ENCODE measurements at regions not wholly inside any gene's neighbourhood (a gene's known extent, or its start where the extent isn't known, plus 50 kb on each side); places are given as distances from the start of the nearest gene placed in this dataset.
"Not testable (repeated sequence)": the region's sequence is repeated elsewhere in the genome, so short reads cannot be mapped to it uniquely, and the experiment has no call there.

DNA sequence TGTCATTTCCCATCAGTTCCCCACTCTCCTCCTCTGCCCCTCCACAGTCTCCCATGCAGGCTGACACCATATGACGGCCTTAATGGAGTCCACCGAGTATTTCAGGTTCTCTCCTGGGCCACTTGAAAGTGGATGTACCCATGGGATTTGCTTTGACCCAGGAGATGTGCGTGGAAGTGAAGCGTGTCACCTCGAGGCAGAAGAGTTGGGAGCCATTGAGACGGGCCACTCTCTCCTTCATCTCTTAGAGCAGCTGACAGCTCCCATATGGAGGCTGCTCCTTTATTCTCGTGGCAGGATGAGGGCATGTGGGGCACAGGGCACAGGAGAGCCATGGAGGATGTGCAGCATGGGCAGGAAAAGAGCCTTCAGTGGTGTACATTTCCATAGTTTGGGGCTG is 144.7 kb upstream of the CRYM start:
- not testable (repeated sequence) for DNase-seq

DNA sequence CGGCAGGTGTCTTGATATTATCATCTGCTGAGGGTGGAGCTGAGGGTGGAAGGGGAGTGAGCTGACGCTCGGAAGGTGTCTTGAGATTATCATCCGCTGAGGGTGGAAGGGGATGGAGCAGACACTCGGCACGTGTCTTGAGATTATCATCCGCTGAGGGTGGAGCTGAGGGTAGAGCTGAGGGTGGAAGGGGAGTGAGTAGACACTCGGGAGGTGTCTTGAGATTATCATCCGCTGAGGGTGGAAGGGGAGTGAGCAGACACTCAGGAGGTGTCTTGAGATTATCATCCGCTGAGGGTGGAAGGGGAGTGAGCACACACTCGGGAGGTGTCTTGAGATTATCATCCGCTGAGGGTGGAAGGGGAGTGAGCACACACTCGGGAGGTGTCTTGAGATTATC is 126.6 kb upstream of the CRYM start:
- not testable (repeated sequence) for DNase-seq

DNA sequence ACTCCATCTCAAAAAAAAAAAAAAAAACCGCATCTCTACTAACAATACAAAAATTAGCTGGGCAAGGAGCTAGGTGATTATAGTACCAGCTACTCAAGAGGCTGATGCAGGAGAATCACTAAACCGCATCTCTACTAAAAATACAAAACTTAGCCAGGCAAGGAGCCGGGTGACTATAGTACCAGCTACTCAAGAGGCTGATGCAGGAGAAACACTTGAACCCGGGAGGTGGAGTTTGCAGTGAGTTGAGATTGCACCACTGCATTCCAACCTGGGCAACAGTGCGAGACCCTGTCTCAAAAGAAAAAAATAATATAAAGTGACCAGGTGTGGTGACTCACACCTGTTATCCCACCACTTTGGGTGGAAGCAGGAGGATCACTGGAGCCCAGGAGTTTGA is 119.8 kb upstream of the CRYM start:
- not testable (repeated sequence) for DNase-seq

DNA sequence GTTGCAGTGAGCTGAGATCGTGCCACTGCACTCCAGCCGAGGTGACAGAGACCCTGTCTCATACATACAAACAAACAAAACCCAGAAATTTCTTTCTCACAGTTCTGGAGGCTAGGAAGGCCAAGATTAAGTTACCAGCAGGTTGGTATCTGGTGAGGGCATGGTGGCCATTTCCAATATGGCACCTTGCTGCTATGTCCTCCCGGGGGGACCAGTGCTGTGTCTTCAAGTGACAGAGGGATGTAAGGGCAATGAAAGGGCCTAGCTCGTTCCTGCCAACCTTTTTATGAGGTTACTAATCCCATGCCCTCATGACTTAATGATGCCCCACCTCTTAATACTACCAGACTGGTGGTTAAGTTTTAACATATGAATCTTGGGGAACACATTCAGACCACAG is 118.5 kb upstream of the CRYM start:
- DNase-seq, result not testable (repeated sequence)

DNA sequence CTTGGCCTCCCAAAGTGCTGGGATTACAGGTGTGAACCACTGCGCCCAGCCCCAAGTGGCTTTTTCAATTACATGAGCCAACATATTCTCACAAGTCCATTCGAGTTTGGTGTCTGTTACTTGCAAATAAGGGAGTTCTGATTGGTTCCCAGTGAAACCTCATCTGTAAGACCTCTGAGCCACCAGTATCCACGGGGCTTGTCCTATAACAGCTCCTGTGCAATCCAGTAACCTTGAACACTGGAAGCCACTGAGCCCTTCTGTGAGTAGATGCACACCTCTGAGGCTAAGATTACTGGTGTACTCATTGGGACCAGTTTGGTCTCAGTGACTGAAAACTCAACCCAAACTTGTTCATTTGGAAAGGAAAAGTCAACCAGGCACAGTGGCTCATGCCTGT is 112.5 kb upstream of the CRYM start:
- not testable (repeated sequence) for DNase-seq

DNA sequence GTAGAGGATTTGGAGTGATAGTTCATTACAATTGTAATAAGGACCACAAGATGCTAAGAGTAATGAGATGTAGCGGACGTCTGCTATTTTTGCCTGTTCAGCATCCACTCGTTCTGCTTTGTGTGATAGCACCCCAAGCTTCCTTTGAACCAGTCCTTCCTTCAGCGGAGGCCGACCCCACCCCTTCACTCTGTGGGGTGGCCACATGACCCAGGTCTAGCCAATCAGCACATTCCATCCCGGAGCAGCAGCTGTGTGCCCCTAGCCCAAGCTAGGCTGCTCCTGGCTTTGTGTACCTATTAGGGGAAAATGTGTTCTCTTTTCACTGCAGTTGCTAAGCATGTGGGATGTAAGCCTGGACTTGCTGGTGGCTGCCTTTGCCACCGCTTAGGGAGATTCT is 111.8 kb upstream of the CRYM start:
- DNase-seq, result not testable (repeated sequence)

DNA sequence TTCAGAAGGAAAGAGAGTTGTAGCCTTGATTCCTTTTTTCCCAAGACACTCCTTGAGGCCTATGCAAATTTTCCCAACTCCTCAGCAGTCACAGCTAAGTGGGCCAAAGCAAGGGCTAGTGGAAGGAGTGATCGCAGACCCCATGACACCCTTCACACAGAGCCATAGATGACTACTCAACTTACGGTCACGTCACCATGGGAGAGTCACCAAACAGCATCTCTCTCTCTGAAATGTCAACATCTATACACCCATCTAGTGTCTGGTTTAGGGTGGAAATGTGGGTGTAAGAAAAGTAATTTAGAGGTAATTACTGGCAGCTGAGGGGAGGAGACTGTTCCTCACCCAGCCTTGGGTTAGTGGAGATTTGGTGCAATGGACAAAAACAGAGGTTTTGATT is 109.7 kb upstream of the CRYM start:
- DNase-seq, result not testable (repeated sequence)

DNA sequence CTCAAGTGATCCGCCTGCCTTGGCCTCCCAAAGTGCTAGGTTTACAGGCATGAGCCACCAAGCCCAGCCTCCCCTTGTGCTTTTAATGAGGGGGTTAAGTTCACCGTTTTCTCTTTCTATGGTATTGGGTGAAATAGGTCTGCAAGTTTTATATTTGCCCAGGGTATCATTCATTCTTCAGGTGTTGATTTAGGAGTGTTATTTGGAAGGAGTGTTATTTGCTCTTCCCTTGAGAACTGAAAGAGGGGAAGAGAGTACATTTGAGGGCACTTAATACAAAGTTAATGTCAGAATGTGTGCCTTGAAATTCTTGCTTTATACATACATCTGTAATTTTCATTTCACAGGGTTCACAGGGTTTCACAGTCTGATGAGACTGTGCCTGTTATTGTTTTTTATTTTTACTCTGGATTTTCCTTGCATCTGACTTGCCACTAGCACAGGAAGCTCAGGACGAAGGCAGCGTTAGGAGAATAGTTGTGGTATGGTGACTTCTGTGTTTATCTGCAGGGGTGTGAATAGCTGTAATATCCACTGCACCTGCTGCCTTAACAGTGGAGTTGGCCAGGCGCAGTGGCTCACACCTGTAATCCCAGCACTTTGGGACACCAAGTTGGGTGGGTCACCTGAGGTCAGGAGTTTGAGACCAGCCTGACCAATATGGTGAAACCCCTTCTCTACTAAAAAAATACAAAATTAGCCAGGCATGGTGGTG is 108.3 kb upstream of the CRYM start:
- not testable (repeated sequence) for DNase-seq

DNA sequence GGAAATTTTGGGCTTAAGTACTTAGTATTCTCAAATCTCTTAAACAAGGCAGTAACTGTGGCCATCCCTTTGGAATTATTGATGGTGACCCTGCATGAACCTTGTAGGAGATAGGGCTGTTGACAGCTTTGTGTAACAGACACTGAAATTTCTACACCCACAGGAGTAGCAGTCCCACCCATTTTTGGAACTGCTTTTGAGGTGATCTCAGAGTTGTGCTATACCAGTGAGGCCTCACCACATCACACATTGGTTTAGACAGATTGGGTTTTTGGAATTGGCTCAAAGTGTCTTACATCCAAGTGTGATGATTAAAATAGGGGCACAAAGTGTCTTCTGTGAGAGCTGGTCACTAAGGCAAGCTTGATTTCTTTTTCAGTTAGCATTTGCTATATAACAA is 105.6 kb upstream of the CRYM start:
- not testable (repeated sequence) for DNase-seq

DNA sequence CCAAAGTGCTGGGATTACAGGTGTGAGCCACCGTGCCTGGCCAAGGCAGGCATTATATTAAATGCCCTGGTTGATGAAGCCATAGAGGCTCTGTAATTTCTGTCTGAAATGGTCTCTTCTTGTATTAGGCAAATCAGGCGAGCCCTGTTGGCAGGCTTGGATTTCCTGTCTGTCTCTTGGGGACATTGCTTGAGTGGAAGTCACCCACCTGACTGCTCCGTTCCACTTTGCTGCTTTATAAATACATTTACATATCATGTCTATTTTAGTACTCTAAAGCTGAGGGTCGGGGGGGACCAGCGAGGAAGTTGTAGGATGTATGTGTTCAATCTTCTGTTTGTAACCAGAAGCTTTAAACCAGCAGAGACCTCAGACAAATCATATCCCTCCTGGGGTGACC is 101.6 kb upstream of the CRYM start:
- not testable (repeated sequence) for DNase-seq

DNA sequence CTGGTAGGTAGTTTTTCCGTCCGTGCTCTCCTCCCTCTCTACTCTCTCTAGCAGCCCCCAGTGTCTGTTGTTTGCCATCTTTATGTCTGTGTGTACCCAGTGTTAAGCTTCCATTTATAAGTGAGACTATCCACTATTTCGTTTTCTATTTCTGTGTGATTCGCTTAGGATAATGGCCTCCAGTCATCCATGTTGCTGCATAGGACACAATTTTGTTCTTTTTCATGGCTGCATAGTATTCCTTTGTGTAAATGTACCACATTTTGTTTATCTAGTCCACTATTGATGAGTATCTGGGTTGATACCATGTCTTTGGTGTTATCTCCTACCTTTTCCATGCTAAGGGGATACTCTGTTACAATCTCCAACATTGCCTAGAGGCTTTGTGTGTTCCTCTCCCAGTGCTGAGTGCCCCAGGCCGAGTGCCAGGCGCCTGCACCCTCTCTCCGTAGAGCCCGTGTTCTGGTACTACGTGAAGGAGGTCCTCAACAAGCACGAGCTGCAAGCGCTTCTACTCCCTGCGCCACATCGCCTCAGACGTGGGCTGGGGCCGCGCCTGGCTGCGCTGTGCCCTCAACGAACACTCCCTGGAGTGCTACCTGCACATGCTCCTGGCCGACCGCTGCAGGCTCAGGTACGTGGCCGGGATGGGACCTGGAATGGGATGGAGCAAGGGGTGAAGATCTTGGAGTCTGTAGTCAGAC is 98.3 kb upstream of the CRYM start:
- DNase-seq, result not testable (repeated sequence)

DNA sequence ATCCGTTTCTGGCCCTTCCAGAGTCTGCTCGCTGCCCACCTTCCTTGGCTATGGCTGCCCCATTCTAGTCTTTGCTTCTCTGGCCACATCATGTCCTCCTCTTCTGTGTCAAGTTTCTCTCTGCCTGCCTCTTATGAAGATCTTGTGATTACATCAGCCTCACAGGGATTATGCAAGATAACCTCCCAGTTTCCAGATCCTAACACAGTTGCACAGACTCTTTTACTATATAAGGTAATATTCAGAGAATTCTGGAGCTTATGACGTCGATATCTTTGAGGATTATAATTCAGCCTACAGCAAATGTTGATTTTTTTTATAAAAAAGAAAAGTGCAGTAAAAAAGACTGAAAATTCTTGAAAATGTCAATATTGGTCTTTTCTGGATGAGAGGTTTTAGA is 97.2 kb upstream of the CRYM start:
- DNase-seq, result not testable (repeated sequence)

DNA sequence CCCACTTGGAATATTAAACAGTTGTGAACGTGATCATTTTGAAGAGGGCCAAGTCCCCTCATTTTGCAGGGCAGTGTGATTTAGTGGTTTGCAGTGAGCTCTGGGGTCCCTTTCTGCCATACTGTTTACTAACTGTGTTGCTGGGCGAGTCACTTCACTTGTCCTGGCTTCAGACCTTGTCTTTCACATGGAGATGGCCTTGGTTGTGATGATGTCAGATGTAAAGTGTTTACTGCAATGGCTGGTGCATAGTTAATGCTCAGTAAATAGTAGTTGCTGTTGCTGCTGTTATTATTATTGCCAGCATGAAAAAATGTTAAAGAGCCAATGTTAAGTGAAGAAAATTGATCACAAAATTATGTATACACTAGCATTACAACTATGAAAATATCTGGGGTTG is 95.4 kb upstream of the CRYM start:
- not testable (repeated sequence) for DNase-seq

DNA sequence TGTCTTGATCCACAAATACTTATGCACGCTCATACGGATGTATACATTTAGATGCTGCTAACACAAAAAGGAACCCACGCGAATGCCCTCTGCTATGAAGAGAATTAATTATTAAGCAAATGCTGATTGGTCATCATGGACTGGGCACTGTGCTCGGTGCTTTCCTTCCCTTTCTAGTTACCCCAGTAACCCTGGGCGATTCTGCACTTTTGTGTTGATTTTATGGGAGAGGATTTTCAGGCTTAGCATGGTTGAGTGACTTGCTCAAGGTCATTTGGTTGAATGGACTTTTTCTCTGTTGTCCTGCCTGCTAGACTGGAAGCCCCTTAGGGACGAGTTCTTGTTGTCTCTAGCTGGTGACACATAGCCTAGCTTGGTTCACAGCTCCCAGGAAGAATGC is 94.8 kb upstream of the CRYM start:
- DNase-seq, result not testable (repeated sequence)

DNA sequence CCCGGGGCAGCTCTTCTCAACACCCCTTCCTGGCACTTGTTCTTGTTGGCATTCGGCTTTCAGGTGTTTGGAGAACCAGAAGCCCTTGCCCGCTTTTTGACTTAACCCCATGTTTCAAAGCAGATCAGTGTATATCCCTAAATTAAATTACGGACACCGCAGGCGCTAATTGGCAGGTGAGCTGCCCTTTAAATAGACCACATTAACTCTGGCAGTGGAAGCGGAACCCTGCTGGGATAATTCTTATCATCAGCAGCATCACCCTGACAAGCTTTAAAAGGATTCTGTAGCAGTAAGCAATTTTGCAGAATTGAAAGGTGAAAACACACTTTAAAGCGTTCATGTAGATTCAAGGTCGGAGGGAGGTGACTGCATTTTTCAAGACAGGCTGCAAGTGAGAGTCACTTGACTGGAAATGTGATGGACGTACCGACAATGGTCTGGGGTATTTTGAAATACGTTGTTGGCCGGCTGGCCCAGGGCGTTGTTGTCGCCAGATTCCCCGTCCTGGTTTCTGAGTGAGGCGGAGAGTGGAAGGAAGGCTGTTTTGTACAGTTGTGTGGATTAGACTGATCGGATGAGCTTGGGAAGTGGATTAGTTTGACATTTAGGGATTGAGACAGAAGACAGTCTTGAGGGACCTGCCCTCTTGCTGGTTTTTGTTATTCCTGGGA is 94.2 kb upstream of the CRYM start:
- not testable (repeated sequence) for DNase-seq

DNA sequence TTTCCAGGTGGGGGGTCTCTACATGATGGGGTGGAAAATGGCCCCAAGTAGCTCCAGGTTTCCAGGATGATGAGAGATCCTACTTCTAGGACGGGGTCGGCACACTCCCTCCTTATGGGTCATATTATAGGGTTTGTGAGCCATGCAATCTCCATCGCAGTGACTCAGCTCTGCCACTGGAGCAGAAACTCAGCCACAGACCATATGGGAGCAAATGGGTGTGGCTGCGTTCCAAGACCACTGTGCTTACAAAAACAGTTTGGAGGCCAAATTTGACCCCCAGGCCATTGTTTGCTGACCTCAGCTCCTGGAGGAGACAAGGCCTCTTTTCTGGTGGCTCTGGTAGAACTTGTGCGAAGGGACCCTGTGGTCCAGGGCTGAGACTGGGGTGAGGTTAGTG is 92.7 kb upstream of the CRYM start:
- not testable (repeated sequence) for DNase-seq

DNA sequence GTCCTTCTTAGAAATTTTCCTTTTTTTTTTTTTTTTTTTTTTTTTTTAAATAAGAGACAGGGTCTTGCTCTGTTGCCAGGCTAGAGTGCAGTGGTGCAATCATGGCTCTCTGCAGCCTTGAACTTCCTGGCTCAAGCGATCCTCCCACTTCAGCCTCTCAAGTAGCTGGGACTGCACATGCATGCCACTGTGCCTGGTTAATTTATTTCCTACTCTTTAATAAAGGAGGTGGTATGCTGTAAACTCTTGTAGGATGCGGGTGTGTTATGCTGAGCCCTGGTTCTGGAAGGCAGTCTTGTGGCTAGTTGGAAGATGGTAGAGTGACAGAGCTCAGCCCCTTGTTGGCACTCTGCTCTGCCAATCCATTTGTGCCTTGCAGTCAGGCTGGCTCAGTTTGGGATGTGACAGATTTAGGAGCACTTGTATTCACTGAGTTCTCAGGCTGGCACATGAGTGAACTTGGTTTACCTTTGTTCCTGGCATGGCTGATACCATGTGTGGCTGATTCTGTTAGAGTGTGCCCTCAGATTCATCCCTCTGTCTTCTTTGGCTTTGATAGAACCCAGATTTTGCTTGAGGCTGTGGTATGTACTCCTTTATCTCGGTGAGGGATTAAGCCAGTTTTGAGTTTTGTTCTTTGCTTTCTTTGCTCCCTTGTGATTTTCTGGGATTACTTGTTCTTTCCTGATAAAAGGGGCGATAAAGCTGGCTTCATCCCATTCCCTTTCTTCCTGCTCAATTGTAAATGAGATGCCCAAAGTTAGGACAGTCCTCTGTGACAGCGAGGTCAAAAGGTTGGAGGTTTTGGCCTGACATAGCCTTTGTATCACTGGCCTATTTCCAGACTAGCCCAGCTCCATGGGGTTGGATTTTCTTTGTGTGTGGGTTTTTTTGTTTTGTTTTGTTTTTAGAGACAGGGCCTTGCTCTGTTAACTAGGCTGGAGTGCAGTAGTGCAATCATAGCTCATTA is 91.2 kb upstream of the CRYM start:
- DNase-seq, result not testable (repeated sequence)

DNA sequence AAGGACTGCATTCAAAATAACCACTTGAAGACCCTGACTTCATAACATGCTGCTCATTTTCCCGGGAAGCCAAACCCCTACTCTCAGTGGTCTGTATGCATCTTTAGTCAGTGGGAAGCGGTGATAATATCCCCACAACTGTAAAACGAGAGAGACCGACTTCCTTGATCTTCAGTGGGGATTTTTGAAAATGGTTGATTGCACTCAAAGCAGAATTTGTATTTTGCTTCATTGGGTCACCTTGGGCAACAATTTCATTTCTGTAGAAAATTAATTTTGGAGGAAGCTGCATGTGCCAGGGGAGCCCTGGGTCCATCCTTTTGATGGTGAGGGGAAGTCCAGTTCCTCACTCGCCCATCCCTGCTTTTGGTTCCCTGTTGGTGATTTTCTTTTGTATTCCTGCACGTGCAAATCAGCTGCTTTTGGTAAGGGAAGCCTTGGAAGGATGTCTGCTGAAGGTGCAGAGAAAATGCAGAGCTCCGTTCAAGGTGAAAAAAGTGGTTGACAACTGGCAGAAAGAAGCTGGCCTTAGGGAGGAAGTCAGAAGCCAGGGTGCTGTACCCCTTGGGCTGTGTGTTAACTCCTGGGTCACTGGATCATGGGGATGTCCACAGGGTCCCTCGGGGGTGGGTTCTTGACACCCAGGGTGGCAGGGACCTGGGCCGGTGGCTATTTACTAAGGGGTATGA is 89.8 kb upstream of the CRYM start:
- not testable (repeated sequence) for DNase-seq

DNA sequence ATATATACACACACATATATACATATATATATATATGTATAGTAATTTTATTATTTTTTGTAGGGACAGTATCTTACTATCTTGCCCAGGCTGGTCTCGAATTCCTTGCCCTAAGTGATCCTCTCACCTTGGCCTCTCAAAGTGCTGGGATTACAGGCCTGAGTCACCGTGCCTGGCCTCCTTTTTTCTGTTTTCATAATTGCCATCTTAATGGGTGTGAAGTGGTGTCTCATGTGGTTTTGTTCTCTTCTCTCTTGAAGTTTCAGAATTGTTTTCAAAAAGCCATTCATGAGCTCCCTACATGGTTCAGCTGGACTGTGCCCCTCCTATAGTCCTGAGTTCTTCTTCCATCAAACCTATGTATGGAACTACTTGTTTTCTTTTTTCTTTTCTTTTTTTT is 88.9 kb upstream of the CRYM start:
- not testable (repeated sequence) for DNase-seq

DNA sequence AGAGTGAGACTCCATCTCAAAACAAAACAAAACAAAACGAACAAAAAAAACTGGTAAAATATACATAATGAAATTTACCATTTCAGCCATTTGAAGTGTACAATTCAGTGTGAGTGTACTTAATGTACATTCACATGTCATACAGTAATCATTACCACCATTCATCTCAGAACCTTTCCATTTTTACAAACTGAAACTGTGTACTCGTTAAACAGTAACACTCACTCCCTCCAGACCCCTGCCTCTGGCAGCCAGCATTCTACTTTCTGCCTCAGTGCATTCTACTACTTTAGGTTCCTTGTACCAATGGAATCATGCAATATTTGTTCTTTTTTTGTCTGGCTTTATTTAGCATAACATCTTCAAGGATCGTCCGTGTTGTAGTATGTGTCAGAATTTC is 87.5 kb upstream of the CRYM start:
- DNase-seq, result not testable (repeated sequence)

DNA sequence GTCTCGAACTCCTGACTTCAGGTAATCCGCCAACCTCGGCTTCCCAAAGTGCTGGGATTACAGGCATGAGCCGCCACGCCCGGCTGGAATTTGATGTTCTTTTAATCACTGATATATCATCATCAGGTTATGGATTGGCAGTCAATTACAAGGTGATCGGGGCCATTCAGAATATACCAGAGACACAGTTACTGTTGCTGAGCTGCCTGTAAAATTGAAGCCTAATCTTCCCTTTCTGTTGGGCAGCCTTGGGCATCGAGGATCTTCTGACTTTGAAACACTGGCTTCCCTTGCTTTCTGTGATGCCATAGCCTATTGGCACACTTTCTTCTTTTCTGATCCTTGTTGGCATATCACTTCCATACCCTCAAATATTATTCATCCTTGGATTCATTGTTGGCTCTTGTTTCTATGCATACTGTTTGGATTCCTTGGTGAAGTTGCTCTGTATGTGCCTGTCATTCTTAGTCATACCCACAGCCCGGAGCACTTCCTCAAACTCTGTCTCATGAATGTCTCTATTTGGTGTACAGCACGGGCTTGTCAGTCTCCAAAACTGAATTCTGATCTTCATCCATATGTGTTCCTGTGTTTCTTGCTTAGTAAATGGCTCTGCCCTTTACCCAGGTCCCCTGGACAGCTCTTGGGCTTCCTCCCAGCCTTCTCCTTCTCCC is 85.6 kb upstream of the CRYM start:
- peak; percentile 28 for DNase-seq

All from dermis blood vessel endothelial cell (primary cell).